Kidney (tissue), 13 donors: ENCODE measurements at regions not wholly inside any gene's neighbourhood (a gene's known extent, or its start where the extent isn't known, plus 50 kb on each side); places are given as distances from the start of the nearest gene placed in this dataset.

Source experiments
- DNase-seq, 5 donors: peaks; one replicate each; pipeline ENCODE4 v3.0.0-alpha.2; 2013 to 2020
- FAIRE-seq: peaks from 2 replicates; lab custom pipeline; 2012; peaks lifted over from hg19 to GRCh38; lab: Jason Lieb, UNC
- H3K27ac ChIP-seq, 2 donors: one replicate each; pipeline ENCODE4 v1.7.0; 2013; ENCODE audit warnings: low read depth in 2 of 2, low read length in 2 of 2, inconsistent platforms in 1 of 2
- H3K27me3 ChIP-seq: one replicate; pipeline ENCODE4 v1.7.1; 2013; ENCODE audit warnings: low read length, inconsistent platforms; ENCODE audit not compliant: control insufficient read depth, insufficient read depth
- H3K36me3 ChIP-seq, 3 donors: one replicate each; pipeline versions ENCODE4 v1.7.0 to v1.7.1; 2013; ENCODE audit warnings: low read length in 3 of 3, control low read depth in 1 of 3, inconsistent platforms in 1 of 3; ENCODE audit not compliant: insufficient read depth in 3 of 3, control insufficient read depth in 2 of 3
- H3K4me1 ChIP-seq, 3 donors: one replicate each; pipeline versions ENCODE4 v1.7.0 to v1.7.1; 2013; ENCODE audit warnings: low read length in 3 of 3, inconsistent platforms in 1 of 3, low read depth in 1 of 3; ENCODE audit not compliant: control insufficient read depth in 2 of 3, insufficient read depth in 2 of 3
- H3K4me3 ChIP-seq, 3 donors: one replicate each; pipeline versions ENCODE4 v1.7.0 to v1.8.1; 2013; ENCODE audit warnings: low read length in 3 of 3, control low read depth in 1 of 3, inconsistent platforms in 1 of 3
- H3K9ac ChIP-seq, 3 donors: one replicate each; pipeline versions ENCODE4 v1.7.0 to v1.7.1; 2013; ENCODE audit warnings: low read length in 3 of 3, control low read depth in 1 of 3, inconsistent platforms in 1 of 3
- H3K9me3 ChIP-seq, 3 donors: one replicate each; pipeline versions ENCODE4 v1.7.0 to v1.7.1; 2013; ENCODE audit warnings: low read length in 3 of 3, control low read depth in 1 of 3, inconsistent platforms in 1 of 3; ENCODE audit not compliant: control insufficient read depth in 2 of 3, insufficient read depth in 1 of 3
- intact Hi-C: fragments of 100-400 bp; cut with DNase I; formaldehyde crosslinking; loops from one replicate; pipeline ENCODE4 v1.11.1; 2022
- TF ChIP-seq, protein P1 (sequence below): IDR thresholded peaks from 3 replicates; pipeline ENCODE4 v1.5.1; 2012; ENCODE audit warnings: mild to moderate bottlenecking, moderate library complexity, borderline replicate concordance; ENCODE audit not compliant: insufficient read depth; ENCODE audit errors: extremely low read depth
- donor health status: control.
- donor health status: control.
- donor health status: control.
- donor health status: control.
- donor health status: control.
- donor health status: DM: yes; HTN: yes; CAD: no.
- donor health status: Normal renal cell carcinoma (clear cell type).

DNA sequence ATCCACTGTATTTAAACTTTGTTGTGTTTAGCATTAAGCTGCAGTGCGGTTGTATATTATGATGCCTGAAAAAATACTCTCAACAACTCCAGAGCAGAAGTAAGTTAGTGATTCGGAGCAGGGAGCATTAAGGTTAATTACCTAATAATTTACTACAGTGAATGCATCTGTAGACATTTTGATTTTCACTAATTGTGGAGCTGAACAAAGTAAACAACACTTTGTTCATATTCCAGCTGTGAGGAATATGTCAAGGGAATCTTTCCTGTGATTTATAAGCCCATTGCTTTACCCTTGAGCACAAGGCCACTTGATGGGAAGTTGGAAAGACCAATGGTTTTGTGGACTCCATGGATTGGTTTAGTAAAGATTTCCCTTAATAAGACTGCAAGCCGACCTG, 77.1 kb downstream of the CBLN4 start:
- FAIRE-seq: no peak
- Histone ChIP-seq H3K27ac (no peak overlapping the region), H3K4me1 (peaks cover 0 to 4% (median 0%) of the 10 kb centered on the region in 3 donors), H3K9me3 (no peaks in the 10 kb centered on the region), H3K36me3 (no peaks in the 10 kb centered on the region), H3K4me3 (no peak overlapping the region), H3K27me3 (no peaks in the 10 kb centered on the region), H3K9ac (no peak overlapping the region)
- DNase-seq: peak in 2 of 5 donors; percentile 64 to 78
- TF ChIP-seq, protein P1, sequence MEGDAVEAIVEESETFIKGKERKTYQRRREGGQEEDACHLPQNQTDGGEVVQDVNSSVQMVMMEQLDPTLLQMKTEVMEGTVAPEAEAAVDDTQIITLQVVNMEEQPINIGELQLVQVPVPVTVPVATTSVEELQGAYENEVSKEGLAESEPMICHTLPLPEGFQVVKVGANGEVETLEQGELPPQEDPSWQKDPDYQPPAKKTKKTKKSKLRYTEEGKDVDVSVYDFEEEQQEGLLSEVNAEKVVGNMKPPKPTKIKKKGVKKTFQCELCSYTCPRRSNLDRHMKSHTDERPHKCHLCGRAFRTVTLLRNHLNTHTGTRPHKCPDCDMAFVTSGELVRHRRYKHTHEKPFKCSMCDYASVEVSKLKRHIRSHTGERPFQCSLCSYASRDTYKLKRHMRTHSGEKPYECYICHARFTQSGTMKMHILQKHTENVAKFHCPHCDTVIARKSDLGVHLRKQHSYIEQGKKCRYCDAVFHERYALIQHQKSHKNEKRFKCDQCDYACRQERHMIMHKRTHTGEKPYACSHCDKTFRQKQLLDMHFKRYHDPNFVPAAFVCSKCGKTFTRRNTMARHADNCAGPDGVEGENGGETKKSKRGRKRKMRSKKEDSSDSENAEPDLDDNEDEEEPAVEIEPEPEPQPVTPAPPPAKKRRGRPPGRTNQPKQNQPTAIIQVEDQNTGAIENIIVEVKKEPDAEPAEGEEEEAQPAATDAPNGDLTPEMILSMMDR: no peak
- intact Hi-C loops: no loop called here

DNA sequence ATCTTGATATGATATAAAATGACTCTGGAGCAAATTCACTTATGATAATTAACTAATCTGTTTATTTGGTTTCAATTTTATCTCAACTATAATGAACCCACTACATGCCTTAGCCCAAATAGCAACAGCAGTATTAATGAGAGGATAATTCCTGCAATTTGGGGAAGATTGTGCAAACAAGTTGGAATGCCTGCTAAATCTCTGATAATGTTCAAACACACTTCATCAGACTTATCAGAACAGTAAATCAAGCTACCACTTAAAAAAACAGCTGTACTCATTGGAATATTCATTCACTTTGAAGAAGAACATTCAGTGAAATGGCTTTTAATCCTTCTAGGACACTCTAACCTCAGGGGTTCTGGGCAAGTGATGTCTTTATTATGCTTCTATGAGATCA, 85.4 kb downstream of the CBLN4 start:
- H3K27me3 ChIP-seq: no peaks in the 10 kb centered on the region
- no peaks in the 10 kb centered on the region for H3K36me3 ChIP-seq
- TF ChIP-seq, protein P1: no peak
- no peak for DNase-seq
- intact Hi-C loops: no loop called here
- no peak overlapping the region for H3K27ac ChIP-seq
- H3K9ac ChIP-seq: no peak overlapping the region
- no peaks in the 10 kb centered on the region for H3K9me3 ChIP-seq
- no peak overlapping the region for H3K4me3 ChIP-seq
- FAIRE-seq: no peak
- no peaks in the 10 kb centered on the region for H3K4me1 ChIP-seq

DNA sequence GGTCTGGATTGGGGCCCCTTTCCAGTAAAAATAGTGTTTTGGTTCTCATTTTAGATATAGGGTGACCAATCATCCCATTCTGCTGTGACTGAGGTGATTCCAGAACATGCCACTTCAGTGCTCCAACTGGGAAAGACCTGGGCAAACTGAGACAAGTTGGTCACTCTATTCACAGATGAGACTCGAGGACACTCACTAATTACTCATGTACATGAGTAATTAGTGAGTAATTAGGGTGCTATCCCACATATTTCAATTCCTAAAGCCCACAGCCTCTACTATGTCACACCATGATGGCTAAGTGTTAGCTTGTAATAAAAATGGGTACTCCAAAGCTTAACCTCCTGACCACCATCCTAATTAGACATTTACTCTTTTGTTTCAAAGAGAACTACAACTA, 86.0 kb downstream of the CBLN4 start:
- FAIRE-seq (no peak), DNase-seq (no peak)
- intact Hi-C loops: no loop called here
- Histone ChIP-seq H3K9ac (no peak overlapping the region), H3K27ac (no peak overlapping the region), H3K4me1 (no peaks in the 10 kb centered on the region), H3K4me3 (no peak overlapping the region), H3K27me3 (no peaks in the 10 kb centered on the region), H3K9me3 (no peaks in the 10 kb centered on the region), H3K36me3 (no peaks in the 10 kb centered on the region)
- TF ChIP-seq, protein P1: no peak

DNA sequence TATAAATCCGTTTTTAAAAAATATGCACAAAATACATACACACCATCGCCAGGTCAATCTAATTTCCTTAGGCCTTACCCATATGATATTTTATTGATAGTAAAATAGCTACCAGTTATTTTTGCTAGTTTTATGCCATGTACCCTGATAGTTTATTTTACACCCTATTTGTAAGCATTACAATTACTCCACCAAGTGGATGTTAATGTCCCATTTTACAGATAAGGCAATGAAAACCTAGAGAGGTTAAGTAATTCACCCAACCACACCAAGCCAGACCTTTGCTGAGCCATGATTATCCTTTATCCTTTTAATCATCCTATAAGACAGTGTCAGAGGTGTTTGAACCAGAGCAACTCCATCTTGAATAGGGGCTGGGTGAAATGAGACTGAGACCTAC, 86.8 kb downstream of the CBLN4 start:
- H3K9me3 ChIP-seq: no peaks in the 10 kb centered on the region
- no peak overlapping the region for H3K4me3 ChIP-seq
- DNase-seq (no peak), FAIRE-seq (no peak)
- intact Hi-C loops: no loop called here
- H3K27me3 ChIP-seq: no peaks in the 10 kb centered on the region
- H3K27ac ChIP-seq: no peak overlapping the region
- no peak overlapping the region for H3K9ac ChIP-seq
- no peaks in the 10 kb centered on the region for H3K4me1 ChIP-seq
- TF ChIP-seq, protein P1: no peak
- no peaks in the 10 kb centered on the region for H3K36me3 ChIP-seq
